K562 (cell line): ENCODE measurements at regions not wholly inside any gene's neighbourhood (a gene's known extent, or its start where the extent isn't known, plus 50 kb on each side); places are given as distances from the start of the nearest gene placed in this dataset.

Source experiments
- COPS2 ChIP-seq: fragments of 450-650 bp; conservative IDR thresholded peaks from 2 replicates; pipeline ENCODE4 v1.6.1; 2016; ENCODE audit warnings: mild to moderate bottlenecking, moderate library complexity
- KDM5B ChIP-seq: fragments of 200-600 bp; sonication (generic); IDR thresholded peaks from 2 replicates; pipeline ENCODE4 v1.6.1; 2012; ENCODE audit warnings: low read depth, mild to moderate bottlenecking, moderate library complexity, low read length, control low read depth, inconsistent platforms; ENCODE audit not compliant: insufficient replicate concordance
- KLF1 ChIP-seq: fragments of 450-650 bp; IDR thresholded peaks from 2 replicates; pipeline ENCODE4 v1.6.1; 2016; ENCODE audit warnings: missing genetic modification characterization, missing compliant biosample characterization
- MAFG ChIP-seq: fragments of 450-650 bp; conservative IDR thresholded peaks from 2 replicates; pipeline ENCODE4 v1.6.1; 2016; ENCODE audit warnings: missing genetic modification characterization, missing compliant biosample characterization
- TF ChIP-seq, protein P1 (sequence below): sonication (generic); formaldehyde crosslinking; IDR thresholded peaks from 2 replicates; pipeline ENCODE4 v1.8.1; 2023; ENCODE audit warnings: missing genetic modification reagents, mild to moderate bottlenecking, borderline replicate concordance
- TF ChIP-seq, protein P2 (sequence below): fragments of 450-650 bp; IDR thresholded peaks from one replicate; pipeline ENCODE4 v1.6.1; 2018; ENCODE audit warnings: mild to moderate bottlenecking, moderate library complexity; ENCODE audit not compliant: partially characterized antibody
- TF ChIP-seq, protein P3 (sequence below): fragments of 250-450 bp; sonication (Bioruptor Pico); IDR thresholded peaks from 2 replicates; pipeline ENCODE4 v1.8.0; 2022; ENCODE audit warnings: moderate library complexity, mild to moderate bottlenecking, inconsistent platforms
- TF ChIP-seq, protein P4 (sequence below), 2 experiments: fragments of 450-650 bp in 1 of 2; sonication (generic) in 1 of 2; formaldehyde crosslinking in 1 of 2; IDR thresholded peaks; 2 replicates each; pipeline versions ENCODE4 v1.7.1 to v1.9.0; 2016 to 2022; ENCODE audit warnings: inconsistent platforms in 1 of 2, mild to moderate bottlenecking in 1 of 2, missing genetic modification reagents in 1 of 2

DNA sequence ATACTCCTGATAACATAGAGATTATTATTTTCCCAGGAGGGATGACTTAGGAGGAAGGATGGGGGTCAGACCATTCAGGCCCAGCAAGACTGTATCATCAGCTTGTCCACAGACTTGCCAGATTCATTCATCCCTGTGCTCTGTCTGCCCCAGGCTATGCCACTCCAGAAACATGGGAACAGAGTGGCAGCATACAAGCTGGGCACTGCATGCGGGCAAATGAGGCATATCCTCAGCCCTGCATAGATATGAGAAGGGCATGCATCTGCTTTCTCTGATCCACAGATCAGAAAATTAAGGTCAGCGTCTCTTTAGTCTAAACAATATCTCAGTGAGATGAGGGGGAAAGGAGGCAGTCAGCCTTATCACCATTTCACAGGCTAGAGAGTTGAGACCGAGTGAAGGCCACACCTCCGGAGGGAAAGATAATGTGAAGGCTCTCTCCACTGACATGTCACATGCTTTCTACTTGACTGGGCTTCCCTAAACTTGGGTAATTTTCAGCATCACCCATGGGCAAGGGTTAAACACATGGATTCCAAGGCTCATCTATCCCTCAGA is 140.5 kb downstream of the TFAP2B start (continued):
- TF ChIP-seq, protein P1, sequence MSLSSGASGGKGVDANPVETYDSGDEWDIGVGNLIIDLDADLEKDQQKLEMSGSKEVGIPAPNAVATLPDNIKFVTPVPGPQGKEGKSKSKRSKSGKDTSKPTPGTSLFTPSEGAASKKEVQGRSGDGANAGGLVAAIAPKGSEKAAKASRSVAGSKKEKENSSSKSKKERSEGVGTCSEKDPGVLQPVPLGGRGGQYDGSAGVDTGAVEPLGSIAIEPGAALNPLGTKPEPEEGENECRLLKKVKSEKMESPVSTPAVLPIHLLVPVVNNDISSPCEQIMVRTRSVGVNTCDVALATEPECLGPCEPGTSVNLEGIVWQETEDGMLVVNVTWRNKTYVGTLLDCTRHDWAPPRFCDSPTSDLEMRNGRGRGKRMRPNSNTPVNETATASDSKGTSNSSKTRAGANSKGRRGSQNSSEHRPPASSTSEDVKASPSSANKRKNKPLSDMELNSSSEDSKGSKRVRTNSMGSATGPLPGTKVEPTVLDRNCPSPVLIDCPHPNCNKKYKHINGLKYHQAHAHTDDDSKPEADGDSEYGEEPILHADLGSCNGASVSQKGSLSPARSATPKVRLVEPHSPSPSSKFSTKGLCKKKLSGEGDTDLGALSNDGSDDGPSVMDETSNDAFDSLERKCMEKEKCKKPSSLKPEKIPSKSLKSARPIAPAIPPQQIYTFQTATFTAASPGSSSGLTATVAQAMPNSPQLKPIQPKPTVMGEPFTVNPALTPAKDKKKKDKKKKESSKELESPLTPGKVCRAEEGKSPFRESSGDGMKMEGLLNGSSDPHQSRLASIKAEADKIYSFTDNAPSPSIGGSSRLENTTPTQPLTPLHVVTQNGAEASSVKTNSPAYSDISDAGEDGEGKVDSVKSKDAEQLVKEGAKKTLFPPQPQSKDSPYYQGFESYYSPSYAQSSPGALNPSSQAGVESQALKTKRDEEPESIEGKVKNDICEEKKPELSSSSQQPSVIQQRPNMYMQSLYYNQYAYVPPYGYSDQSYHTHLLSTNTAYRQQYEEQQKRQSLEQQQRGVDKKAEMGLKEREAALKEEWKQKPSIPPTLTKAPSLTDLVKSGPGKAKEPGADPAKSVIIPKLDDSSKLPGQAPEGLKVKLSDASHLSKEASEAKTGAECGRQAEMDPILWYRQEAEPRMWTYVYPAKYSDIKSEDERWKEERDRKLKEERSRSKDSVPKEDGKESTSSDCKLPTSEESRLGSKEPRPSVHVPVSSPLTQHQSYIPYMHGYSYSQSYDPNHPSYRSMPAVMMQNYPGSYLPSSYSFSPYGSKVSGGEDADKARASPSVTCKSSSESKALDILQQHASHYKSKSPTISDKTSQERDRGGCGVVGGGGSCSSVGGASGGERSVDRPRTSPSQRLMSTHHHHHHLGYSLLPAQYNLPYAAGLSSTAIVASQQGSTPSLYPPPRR (CRISPR knock-in tag): no peak
- no peak for TF ChIP-seq COPS2
- no peak for TF ChIP-seq KLF1 (tag)
- TF ChIP-seq KDM5B: no peak
- TF ChIP-seq, protein P2, sequence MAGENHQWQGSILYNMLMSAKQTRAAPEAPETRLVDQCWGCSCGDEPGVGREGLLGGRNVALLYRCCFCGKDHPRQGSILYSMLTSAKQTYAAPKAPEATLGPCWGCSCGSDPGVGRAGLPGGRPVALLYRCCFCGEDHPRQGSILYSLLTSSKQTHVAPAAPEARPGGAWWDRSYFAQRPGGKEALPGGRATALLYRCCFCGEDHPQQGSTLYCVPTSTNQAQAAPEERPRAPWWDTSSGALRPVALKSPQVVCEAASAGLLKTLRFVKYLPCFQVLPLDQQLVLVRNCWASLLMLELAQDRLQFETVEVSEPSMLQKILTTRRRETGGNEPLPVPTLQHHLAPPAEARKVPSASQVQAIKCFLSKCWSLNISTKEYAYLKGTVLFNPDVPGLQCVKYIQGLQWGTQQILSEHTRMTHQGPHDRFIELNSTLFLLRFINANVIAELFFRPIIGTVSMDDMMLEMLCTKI: no peak
- TF ChIP-seq, protein P3, sequence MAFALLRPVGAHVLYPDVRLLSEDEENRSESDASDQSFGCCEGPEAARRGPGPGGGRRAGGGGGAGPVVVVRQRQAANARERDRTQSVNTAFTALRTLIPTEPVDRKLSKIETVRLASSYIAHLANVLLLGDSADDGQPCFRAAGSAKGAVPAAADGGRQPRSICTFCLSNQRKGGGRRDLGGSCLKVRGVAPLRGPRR (CRISPR knock-in tag): peak; percentile 48; the same call in 1 of the 2 replicates
- TF ChIP-seq MAFG (tag): no peak; the same call in 1 of the 2 replicates
- TF ChIP-seq, protein P4, sequence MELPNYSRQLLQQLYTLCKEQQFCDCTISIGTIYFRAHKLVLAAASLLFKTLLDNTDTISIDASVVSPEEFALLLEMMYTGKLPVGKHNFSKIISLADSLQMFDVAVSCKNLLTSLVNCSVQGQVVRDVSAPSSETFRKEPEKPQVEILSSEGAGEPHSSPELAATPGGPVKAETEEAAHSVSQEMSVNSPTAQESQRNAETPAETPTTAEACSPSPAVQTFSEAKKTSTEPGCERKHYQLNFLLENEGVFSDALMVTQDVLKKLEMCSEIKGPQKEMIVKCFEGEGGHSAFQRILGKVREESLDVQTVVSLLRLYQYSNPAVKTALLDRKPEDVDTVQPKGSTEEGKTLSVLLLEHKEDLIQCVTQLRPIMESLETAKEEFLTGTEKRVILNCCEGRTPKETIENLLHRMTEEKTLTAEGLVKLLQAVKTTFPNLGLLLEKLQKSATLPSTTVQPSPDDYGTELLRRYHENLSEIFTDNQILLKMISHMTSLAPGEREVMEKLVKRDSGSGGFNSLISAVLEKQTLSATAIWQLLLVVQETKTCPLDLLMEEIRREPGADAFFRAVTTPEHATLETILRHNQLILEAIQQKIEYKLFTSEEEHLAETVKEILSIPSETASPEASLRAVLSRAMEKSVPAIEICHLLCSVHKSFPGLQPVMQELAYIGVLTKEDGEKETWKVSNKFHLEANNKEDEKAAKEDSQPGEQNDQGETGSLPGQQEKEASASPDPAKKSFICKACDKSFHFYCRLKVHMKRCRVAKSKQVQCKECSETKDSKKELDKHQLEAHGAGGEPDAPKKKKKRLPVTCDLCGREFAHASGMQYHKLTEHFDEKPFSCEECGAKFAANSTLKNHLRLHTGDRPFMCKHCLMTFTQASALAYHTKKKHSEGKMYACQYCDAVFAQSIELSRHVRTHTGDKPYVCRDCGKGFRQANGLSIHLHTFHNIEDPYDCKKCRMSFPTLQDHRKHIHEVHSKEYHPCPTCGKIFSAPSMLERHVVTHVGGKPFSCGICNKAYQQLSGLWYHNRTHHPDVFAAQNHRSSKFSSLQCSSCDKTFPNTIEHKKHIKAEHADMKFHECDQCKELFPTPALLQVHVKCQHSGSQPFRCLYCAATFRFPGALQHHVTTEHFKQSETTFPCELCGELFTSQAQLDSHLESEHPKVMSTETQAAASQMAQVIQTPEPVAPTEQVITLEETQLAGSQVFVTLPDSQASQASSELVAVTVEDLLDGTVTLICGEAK (IDR thresholded peaks at IDR 0.05): no peak; the same call in 1 of the 2 replicates
- TF ChIP-seq, protein P4 (CRISPR knock-in tag; IDR thresholded peaks at IDR 0.05): no peak
